ENCODE measurements at regions not wholly inside any gene's neighbourhood (a gene's known extent, or its start where the extent isn't known, plus 50 kb on each side); places are given as distances from the start of the nearest gene placed in this dataset.

- no peak for TF ChIP-seq ESRRG (CRISPR knock-in tag; IDR thresholded peaks at IDR 0.05)
- TF ChIP-seq CSRNP3 (CRISPR knock-in tag; IDR thresholded peaks at IDR 0.05): no peak
- TF ChIP-seq, protein P1, sequence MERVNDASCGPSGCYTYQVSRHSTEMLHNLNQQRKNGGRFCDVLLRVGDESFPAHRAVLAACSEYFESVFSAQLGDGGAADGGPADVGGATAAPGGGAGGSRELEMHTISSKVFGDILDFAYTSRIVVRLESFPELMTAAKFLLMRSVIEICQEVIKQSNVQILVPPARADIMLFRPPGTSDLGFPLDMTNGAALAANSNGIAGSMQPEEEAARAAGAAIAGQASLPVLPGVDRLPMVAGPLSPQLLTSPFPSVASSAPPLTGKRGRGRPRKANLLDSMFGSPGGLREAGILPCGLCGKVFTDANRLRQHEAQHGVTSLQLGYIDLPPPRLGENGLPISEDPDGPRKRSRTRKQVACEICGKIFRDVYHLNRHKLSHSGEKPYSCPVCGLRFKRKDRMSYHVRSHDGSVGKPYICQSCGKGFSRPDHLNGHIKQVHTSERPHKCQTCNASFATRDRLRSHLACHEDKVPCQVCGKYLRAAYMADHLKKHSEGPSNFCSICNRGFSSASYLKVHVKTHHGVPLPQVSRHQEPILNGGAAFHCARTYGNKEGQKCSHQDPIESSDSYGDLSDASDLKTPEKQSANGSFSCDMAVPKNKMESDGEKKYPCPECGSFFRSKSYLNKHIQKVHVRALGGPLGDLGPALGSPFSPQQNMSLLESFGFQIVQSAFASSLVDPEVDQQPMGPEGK (CRISPR knock-in tag; IDR thresholded peaks at IDR 0.05; ENCODE audit: borderline replicate concordance): no peak
- TF ChIP-seq ZFP3 (CRISPR knock-in tag; IDR thresholded peaks at IDR 0.05): no peak
- TF ChIP-seq OSR1 (CRISPR knock-in tag; IDR thresholded peaks at IDR 0.05): no peak
- no peak for TF ChIP-seq RARB (CRISPR knock-in tag; IDR thresholded peaks at IDR 0.05)
- TF ChIP-seq CSDC2 (CRISPR knock-in tag; IDR thresholded peaks at IDR 0.05): no peak
- TF ChIP-seq POU6F1 (CRISPR knock-in tag; IDR thresholded peaks at IDR 0.05; ENCODE audit: borderline replicate concordance, low read depth): no peak
- no peak for TF ChIP-seq ZC3H10 (CRISPR knock-in tag; IDR thresholded peaks at IDR 0.05)
- TF ChIP-seq ISL1 (CRISPR knock-in tag; IDR thresholded peaks at IDR 0.05): no peak
- TF ChIP-seq TOX (CRISPR knock-in tag; IDR thresholded peaks at IDR 0.05; ENCODE audit: borderline replicate concordance): no peak
- TF ChIP-seq, protein P2, sequence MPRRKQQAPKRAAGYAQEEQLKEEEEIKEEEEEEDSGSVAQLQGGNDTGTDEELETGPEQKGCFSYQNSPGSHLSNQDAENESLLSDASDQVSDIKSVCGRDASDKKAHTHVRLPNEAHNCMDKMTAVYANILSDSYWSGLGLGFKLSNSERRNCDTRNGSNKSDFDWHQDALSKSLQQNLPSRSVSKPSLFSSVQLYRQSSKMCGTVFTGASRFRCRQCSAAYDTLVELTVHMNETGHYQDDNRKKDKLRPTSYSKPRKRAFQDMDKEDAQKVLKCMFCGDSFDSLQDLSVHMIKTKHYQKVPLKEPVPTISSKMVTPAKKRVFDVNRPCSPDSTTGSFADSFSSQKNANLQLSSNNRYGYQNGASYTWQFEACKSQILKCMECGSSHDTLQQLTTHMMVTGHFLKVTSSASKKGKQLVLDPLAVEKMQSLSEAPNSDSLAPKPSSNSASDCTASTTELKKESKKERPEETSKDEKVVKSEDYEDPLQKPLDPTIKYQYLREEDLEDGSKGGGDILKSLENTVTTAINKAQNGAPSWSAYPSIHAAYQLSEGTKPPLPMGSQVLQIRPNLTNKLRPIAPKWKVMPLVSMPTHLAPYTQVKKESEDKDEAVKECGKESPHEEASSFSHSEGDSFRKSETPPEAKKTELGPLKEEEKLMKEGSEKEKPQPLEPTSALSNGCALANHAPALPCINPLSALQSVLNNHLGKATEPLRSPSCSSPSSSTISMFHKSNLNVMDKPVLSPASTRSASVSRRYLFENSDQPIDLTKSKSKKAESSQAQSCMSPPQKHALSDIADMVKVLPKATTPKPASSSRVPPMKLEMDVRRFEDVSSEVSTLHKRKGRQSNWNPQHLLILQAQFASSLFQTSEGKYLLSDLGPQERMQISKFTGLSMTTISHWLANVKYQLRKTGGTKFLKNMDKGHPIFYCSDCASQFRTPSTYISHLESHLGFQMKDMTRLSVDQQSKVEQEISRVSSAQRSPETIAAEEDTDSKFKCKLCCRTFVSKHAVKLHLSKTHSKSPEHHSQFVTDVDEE (CRISPR knock-in tag; IDR thresholded peaks at IDR 0.05): no peak
- TF ChIP-seq ZFP30 (CRISPR knock-in tag; IDR thresholded peaks at IDR 0.05): no peak
Measured at GRCh38 chr1:230589951-230590350, 52.3 kb upstream of the COG2 start.
